Right cardiac atrium (tissue), 5 donors: ENCODE measurements at regions not wholly inside any gene's neighbourhood (a gene's known extent, or its start where the extent isn't known, plus 50 kb on each side); places are given as distances from the start of the nearest gene placed in this dataset.

Experiments used
- ATAC-seq, 2 donors: fragments of 200-7000 bp; cut with Tn5 transposase; one replicate each; pipeline versions ENCODE4 v1.8.0 to v1.9.1; 2020; ENCODE audit warnings: moderate library complexity in 2 of 2, mild to moderate bottlenecking in 1 of 2
- DNase-seq, 3 donors: peaks; one replicate each; pipeline ENCODE4 v3.0.0-alpha.2; 2020
- H3K27ac ChIP-seq: one replicate; pipeline ENCODE4 v1.5.1; 2013; ENCODE audit warnings: mild to moderate bottlenecking, low read length, control low read depth, moderate library complexity
- H3K27me3 ChIP-seq: one replicate; pipeline ENCODE4 v1.6.1; 2013; ENCODE audit not compliant: control insufficient read depth, insufficient read depth
- H3K4me1 ChIP-seq: one replicate; pipeline ENCODE4 v1.6.1; 2013; ENCODE audit warnings: low read length; ENCODE audit not compliant: control insufficient read depth, insufficient read depth
- H3K4me3 ChIP-seq: one replicate; pipeline ENCODE4 v1.5.1; 2013; ENCODE audit warnings: low read length, control low read depth
- H3K9me3 ChIP-seq: one replicate; pipeline ENCODE4 v1.6.1; 2013; ENCODE audit warnings: low read length; ENCODE audit not compliant: control insufficient read depth
- intact Hi-C, 4 donors: fragments of 100-400 bp; cut with DNase I; formaldehyde crosslinking; loops; one replicate each; pipeline versions ENCODE4 v1.11.0 to v1.14.0; 2022 to 2023
- donor health status: healthy with polysubstance abuse.
- donor health status: DM: no; HTN: yes; CAD: no.
- donor health status: DM: no; HTN: no; CAD: no.
- donor health status: DM: no; HTN: yes; CAD: no; lungs with severe emphysema.
- donor health status: DM: yes; HTN: yes; CAD: no.

DNA sequence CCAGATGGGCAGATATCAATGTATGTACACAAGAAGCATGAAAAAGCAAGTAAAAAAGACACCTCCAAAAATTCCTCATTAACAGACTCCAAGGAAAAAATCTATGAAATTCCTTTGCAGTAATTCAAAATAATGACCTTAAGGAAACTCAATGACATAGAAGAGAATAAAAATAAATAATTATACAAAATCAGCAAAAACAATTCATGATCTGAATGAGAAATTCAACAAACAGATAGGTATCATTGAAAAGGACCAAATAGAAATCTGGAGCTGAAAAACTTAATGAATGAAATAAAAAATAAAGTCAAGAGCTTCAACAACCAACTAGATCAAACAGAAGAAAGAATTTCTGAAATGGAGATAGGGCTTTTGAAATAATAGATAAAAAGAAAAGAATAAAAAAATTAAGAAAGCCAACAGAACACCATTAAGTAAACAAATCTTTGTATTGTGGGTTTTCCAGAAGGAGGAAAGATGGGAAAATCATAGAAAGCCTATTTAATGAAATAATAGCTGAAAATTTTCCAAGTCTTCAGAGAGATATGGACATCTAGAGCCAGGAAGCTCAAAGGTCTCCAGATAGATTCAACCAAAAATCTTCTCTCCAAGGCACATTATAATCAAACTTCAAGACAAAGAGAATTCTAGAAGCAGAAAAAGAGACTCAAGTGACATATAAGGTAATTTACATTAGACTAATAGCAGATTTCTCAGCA, 52.0 kb upstream of the KCNK1 start:
- Histone ChIP-seq H3K4me3 (no peak overlapping the region), H3K27ac (no peak overlapping the region), H3K27me3 (no peaks in the 10 kb centered on the region), H3K4me1 (no peaks in the 10 kb centered on the region), H3K9me3 (no peaks in the 10 kb centered on the region)
- DNase-seq (no peak), ATAC-seq (no peak)
- intact Hi-C loops = no loop called here
